Neural crest cell (in vitro differentiated cells): ENCODE measurements at regions not wholly inside any gene's neighbourhood (a gene's known extent, or its start where the extent isn't known, plus 50 kb on each side); places are given as distances from the start of the nearest gene placed in this dataset.

Source experiments
- DNase-seq: peaks from one replicate; pipeline ENCODE4 v3.0.0; 2021; ENCODE audit warnings: low read depth, mixed read lengths, low spot score
- H3K27ac Mint-ChIP-seq: one replicate; pipeline ENCODE4 v1.8.0; 2021; ENCODE audit warnings: mild to moderate bottlenecking, mixed read lengths; ENCODE audit not compliant: unreplicated experiment
- H3K27me3 Mint-ChIP-seq: 2 replicates; pipeline ENCODE4 v1.8.0; 2021; ENCODE audit warnings: low read depth, mild to moderate bottlenecking, mixed read lengths
- H3K36me3 Mint-ChIP-seq: 2 replicates; pipeline ENCODE4 v1.8.0; 2021; ENCODE audit warnings: low read depth, mild to moderate bottlenecking, mixed read lengths
- H3K4me1 Mint-ChIP-seq: 2 replicates; pipeline ENCODE4 v1.8.0; 2021; ENCODE audit warnings: mixed read lengths
- H3K4me3 Mint-ChIP-seq: one replicate; pipeline ENCODE4 v1.8.0; 2021; ENCODE audit warnings: mild to moderate bottlenecking, mixed read lengths
- H3K9me3 Mint-ChIP-seq: 2 replicates; pipeline ENCODE4 v1.8.0; 2021; ENCODE audit warnings: mixed read lengths
- TF ChIP-seq, protein P1 (sequence below): fragments of 200-600 bp; sonication (generic); conservative IDR thresholded peaks from 2 replicates; pipeline ENCODE4 v1.5.0; 2021; ENCODE audit warnings: antibody characterized with exemption, mild to moderate bottlenecking

DNA sequence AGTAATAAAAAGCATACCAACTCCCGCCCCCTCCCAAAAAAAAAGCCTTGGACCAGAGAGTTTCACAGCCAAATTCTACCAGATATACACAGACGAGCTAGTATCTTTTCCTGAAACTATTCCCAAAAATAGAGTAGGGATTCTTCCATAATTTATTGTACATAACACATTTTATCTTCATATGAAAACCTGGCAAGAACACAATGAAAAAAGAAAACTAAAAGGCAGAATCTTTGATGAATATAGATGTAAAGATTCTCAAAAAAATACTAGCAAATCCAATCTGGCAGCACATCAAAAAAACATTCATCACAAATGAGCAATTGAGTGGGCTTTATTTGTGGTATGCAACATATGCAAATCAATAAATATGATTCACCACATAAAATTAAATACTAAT, 798.8 kb downstream of the CDH18 start:
- no peak overlapping the region for H3K4me3 Mint-ChIP-seq
- TF ChIP-seq, protein P1, sequence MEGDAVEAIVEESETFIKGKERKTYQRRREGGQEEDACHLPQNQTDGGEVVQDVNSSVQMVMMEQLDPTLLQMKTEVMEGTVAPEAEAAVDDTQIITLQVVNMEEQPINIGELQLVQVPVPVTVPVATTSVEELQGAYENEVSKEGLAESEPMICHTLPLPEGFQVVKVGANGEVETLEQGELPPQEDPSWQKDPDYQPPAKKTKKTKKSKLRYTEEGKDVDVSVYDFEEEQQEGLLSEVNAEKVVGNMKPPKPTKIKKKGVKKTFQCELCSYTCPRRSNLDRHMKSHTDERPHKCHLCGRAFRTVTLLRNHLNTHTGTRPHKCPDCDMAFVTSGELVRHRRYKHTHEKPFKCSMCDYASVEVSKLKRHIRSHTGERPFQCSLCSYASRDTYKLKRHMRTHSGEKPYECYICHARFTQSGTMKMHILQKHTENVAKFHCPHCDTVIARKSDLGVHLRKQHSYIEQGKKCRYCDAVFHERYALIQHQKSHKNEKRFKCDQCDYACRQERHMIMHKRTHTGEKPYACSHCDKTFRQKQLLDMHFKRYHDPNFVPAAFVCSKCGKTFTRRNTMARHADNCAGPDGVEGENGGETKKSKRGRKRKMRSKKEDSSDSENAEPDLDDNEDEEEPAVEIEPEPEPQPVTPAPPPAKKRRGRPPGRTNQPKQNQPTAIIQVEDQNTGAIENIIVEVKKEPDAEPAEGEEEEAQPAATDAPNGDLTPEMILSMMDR = no peak
- no peaks in the 10 kb centered on the region for H3K4me1 Mint-ChIP-seq
- H3K9me3 Mint-ChIP-seq = peaks cover 4% of the 10 kb centered on the region
- no peak for DNase-seq
- H3K27me3 Mint-ChIP-seq = no peaks in the 10 kb centered on the region
- no peaks in the 10 kb centered on the region for H3K36me3 Mint-ChIP-seq
- no peak overlapping the region for H3K27ac Mint-ChIP-seq

DNA sequence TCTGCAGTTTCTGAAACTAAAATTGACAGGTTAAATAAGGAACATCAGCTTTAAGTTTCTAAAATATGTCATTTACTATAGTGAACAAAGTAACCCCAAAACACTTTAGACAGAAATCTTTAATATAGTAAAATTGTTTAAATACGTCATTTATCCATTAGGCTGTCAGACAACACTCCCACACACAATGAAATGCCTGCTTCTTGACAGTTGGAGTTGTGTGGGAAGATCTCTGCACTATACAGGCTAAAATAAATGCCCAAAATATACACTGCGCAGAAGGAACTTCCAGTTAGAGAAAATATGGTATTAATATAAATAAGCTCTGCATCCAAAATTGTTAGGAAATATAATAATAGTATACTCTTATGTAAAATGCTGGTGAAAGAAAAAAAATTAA, 794.4 kb downstream of the CDH18 start:
- no peak for DNase-seq
- Mint-ChIP-seq H3K27ac (no peak overlapping the region), H3K4me3 (no peak overlapping the region), H3K27me3 (no peaks in the 10 kb centered on the region), H3K36me3 (no peaks in the 10 kb centered on the region), H3K9me3 (no peaks in the 10 kb centered on the region), H3K4me1 (no peaks in the 10 kb centered on the region)
- TF ChIP-seq, protein P1 = no peak

DNA sequence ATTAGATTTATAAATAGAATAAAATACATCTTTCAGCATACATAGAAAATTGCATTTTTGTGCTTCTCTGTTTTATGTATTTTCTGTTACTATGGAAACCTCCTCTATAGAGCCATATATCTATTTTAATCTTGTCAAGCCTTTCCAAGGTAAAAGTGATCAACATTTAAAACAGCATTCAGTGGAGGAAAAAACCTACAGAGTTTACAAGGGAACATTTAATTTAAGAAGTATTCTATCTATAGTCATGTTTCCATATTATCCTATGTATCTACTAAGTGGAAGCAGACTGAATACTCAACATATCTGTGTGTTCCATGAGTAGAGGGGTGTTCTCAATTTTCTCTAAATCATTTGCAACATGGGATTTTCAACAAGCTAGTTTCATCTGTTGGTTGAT, 791.4 kb downstream of the CDH18 start:
- TF ChIP-seq, protein P1 = no peak
- no peak for DNase-seq
- Mint-ChIP-seq H3K4me1 (peaks cover 8% of the 10 kb centered on the region), H3K9me3 (no peaks in the 10 kb centered on the region), H3K4me3 (no peak overlapping the region), H3K36me3 (no peaks in the 10 kb centered on the region), H3K27ac (no peak overlapping the region), H3K27me3 (no peaks in the 10 kb centered on the region)

DNA sequence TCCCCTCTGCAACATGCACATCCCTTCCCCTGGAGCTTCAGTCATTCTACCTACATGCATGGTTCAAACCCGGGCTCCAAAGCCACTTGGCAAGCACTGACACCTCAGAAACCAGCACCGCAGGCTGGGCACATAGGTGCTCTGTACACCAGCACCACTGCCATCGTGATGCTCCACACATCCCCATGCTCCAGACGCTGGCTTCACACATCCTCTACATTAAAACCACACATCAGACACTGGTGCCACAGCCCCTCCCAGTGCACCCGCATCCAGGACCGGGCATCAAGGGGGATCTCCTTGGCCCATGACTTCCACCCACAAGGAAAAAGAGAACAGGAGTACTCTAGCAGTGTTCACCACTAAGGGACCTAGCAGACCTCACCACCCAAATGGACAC, 787.7 kb downstream of the CDH18 start:
- TF ChIP-seq, protein P1 = no peak
- no peak for DNase-seq
- Mint-ChIP-seq H3K27me3 (no peaks in the 10 kb centered on the region), H3K4me3 (no peak overlapping the region), H3K4me1 (peaks cover 8% of the 10 kb centered on the region), H3K27ac (no peak overlapping the region), H3K36me3 (no peaks in the 10 kb centered on the region), H3K9me3 (no peaks in the 10 kb centered on the region)

DNA sequence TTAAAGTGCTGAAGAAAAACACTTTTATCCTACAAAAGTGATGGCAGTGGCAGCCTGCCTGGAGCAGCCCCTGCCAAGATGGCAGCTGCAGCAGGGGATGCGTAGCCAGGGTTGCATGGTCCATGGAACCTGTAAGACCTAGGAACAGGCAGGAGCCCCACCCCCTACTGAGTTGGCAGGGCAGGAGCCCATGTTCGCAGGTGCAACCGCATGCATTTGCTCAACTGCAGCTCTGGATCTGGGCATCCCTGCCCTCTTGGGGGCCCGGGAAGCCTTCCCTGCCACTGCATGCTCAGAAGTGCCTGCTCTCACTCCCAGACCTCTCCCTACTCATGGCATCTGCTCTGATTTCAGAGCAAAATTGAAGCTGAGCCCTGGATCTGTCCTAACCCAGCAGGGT, 779.6 kb downstream of the CDH18 start:
- Mint-ChIP-seq H3K36me3 (peaks cover 2% of the 10 kb centered on the region), H3K27ac (no peak overlapping the region), H3K9me3 (peaks cover 9% of the 10 kb centered on the region), H3K4me3 (no peak overlapping the region), H3K4me1 (no peaks in the 10 kb centered on the region), H3K27me3 (no peaks in the 10 kb centered on the region)
- TF ChIP-seq, protein P1 = no peak
- DNase-seq = no peak

DNA sequence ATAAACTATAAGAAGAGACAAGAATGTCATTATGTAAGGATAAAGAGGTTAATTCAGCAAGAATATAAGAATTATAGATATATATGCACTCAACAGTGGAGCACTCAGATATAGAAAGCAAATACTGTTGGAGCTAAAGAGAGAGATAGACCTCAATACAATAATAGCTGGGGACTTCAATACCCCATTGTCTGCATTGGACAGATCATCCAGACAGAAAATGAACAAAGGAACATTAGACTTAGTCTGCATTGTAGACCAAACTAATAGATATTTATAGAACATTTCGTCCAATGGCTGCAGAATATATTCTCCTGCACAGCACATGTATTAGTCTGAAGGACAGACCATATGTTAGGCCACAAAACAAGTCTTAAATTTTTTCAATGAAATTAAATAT, 777.1 kb downstream of the CDH18 start:
- TF ChIP-seq, protein P1 = no peak
- no peaks in the 10 kb centered on the region for H3K4me1 Mint-ChIP-seq
- no peak for DNase-seq
- no peaks in the 10 kb centered on the region for H3K27me3 Mint-ChIP-seq
- no peak overlapping the region for H3K4me3 Mint-ChIP-seq
- H3K27ac Mint-ChIP-seq = no peak overlapping the region
- H3K9me3 Mint-ChIP-seq = peaks cover 16% of the 10 kb centered on the region
- H3K36me3 Mint-ChIP-seq = peaks cover 2% of the 10 kb centered on the region
